Stomach (tissue), 8 donors: ENCODE measurements at regions not wholly inside any gene's neighbourhood (a gene's known extent, or its start where the extent isn't known, plus 50 kb on each side); places are given as distances from the start of the nearest gene placed in this dataset.
A peak's percentile ranks its signal among the peaks of the same experiment; 100 is the strongest.

Experiments used
- DNase-seq, 2 donors: peaks; one replicate each; pipeline versions ENCODE4 v3.0.0 to v3.0.0-alpha.2; 2013 to 2019
- H3K27ac ChIP-seq, 5 donors: fragments of 200-600 bp in 4 of 5; sonication (generic) in 4 of 5; one replicate each; pipeline ENCODE4 v1.5.1; 2013 to 2019; ENCODE audit warnings: mild to moderate bottlenecking in 1 of 5, moderate library complexity in 1 of 5
- H3K27me3 ChIP-seq, 3 donors: fragments of 200-600 bp; sonication (generic); one replicate each; pipeline ENCODE4 v1.5.1; 2017 to 2019; ENCODE audit warnings: mixed run types in 1 of 3
- H3K36me3 ChIP-seq, 4 donors: fragments of 200-600 bp; sonication (generic); 1 replicate in 3 of 4; 2 replicates in 1 of 4; pipeline ENCODE4 v1.5.1; 2016 to 2019
- H3K4me1 ChIP-seq, 4 donors: fragments of 200-600 bp; sonication (generic); one replicate each; pipeline ENCODE4 v1.5.1; 2016 to 2019
- H3K4me3 ChIP-seq, 4 donors: fragments of 200-600 bp; sonication (generic) in 3 of 4; one replicate each; pipeline ENCODE4 v1.5.1; 2016 to 2019; ENCODE audit warnings: mild to moderate bottlenecking in 1 of 4
- H3K9me3 ChIP-seq, 4 donors: fragments of 200-600 bp; sonication (generic); one replicate each; pipeline ENCODE4 v1.5.1; 2016 to 2019
- EP300 ChIP-seq: sonication (generic); formaldehyde crosslinking; IDR thresholded peaks from one replicate; pipeline ENCODE4 v1.6.1; 2017; ENCODE audit warnings: antibody characterized with exemption
- POLR2A ChIP-seq, 4 donors: fragments of 450-650 bp; IDR thresholded peaks; one replicate each; pipeline ENCODE4 v1.6.1; 2016; ENCODE audit warnings: antibody characterized with exemption in 4 of 4, control low read depth in 2 of 4, mild to moderate bottlenecking in 1 of 4, moderate library complexity in 1 of 4
- POLR2AphosphoS5 ChIP-seq, 3 donors: sonication (generic); formaldehyde crosslinking; IDR thresholded peaks; one replicate each; pipeline ENCODE4 v1.6.1; 2016; ENCODE audit warnings: antibody characterized with exemption in 3 of 3
- WGBS, 5 donors: extraction: QIAGEN DNeasy Blood & Tissue Kit in 3 of 5; methylation state at CpG; one replicate each; pipeline versions ENCODE4 v1.1.5 to v1.1.7; 2013 to 2018; 5-methylcytosine and 5-hydroxymethylcytosine counted together
- intact Hi-C: fragments of 100-400 bp; cut with DNase I; formaldehyde crosslinking; loops from one replicate; pipeline ENCODE4 v1.15.1; 2023; ENCODE audit warnings: low total_unique reads
- TF ChIP-seq, protein P1 (sequence below), 7 experiments: fragments of 450-650 bp in 4 of 7; fragments of 200-600 bp in 3 of 7; sonication (generic) in 3 of 7; IDR thresholded peaks; one replicate each; pipeline ENCODE4 v1.5.1; 2016 to 2019; ENCODE audit warnings: antibody characterized with exemption in 7 of 7, control low read depth in 2 of 7, mild to moderate bottlenecking in 1 of 7
- donor health status: healthy with polysubstance abuse.
- donor health status: Bipolar disorder and iron deficiency.
- donor health status: healthy.

DNA sequence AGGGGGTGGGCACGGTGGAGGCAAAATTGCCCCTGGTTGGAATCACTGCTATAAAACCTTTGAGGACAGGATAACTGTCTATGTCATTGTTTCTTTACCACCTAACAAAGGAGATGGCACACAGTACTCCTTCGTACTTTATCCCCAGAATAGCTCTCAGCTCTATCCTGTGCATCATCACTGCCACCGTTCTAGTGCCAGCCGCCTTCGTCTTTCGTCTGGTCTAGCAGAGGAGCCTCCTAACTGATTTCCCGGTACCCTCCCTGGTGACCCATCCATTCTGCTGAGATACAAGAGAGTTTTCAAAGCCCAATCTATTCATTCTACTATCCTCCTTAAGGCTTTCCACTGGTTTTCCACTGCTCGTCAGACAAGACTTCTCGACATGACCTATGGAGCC, 67.9 kb upstream of the PRICKLE2 start:
- intact Hi-C loops: no loop called here
- H3K9me3 ChIP-seq: peaks cover 0 to 8% (median 4%) of the 10 kb centered on the region in 4 donors
- no peak overlapping the region for H3K27ac ChIP-seq
- TF ChIP-seq POLR2AphosphoS5 (IDR thresholded peaks at IDR 0.05) (no peak), POLR2A (IDR thresholded peaks at IDR 0.05) (no peak), EP300 (no peak)
- TF ChIP-seq, protein P1, sequence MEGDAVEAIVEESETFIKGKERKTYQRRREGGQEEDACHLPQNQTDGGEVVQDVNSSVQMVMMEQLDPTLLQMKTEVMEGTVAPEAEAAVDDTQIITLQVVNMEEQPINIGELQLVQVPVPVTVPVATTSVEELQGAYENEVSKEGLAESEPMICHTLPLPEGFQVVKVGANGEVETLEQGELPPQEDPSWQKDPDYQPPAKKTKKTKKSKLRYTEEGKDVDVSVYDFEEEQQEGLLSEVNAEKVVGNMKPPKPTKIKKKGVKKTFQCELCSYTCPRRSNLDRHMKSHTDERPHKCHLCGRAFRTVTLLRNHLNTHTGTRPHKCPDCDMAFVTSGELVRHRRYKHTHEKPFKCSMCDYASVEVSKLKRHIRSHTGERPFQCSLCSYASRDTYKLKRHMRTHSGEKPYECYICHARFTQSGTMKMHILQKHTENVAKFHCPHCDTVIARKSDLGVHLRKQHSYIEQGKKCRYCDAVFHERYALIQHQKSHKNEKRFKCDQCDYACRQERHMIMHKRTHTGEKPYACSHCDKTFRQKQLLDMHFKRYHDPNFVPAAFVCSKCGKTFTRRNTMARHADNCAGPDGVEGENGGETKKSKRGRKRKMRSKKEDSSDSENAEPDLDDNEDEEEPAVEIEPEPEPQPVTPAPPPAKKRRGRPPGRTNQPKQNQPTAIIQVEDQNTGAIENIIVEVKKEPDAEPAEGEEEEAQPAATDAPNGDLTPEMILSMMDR (IDR thresholded peaks at IDR 0.05): no peak
- no peaks in the 10 kb centered on the region for H3K27me3 ChIP-seq
- no peaks in the 10 kb centered on the region for H3K36me3 ChIP-seq
- no peak for DNase-seq
- H3K4me3 ChIP-seq: no peak overlapping the region
- H3K4me1 ChIP-seq: peaks cover 0 to 24% (median 6%) of the 10 kb centered on the region in 4 donors
- WGBS, 5 donors: 91 to 96% (median 93%) methylated on average over 9 of the region's 9 CpGs

DNA sequence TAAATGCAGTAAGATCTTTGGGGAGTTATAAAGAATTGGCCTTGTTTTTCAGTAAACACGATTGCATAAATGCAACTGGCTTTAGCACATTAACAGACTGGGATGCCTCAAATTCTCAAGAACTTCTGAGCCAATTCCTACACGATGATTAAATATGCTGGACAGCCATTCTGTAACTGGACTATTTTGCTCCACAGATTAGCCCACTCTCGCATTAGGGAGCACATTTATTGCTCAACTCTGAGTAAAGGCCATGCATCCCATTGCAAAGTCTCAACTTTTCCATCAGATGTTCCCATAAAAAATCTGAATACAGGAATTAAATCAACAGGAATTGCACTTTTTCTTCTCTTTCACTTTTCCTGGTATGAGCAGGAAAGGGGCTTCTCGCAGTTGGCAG, 66.7 kb upstream of the PRICKLE2 start:
- DNase-seq: peak in 1 of 2 donors; percentile 73
- intact Hi-C loops: no loop called here
- no peaks in the 10 kb centered on the region for H3K36me3 ChIP-seq
- no peaks in the 10 kb centered on the region for H3K27me3 ChIP-seq
- peaks cover 0 to 4% (median 1%) of the 10 kb centered on the region in 4 donors for H3K9me3 ChIP-seq
- TF ChIP-seq POLR2AphosphoS5 (IDR thresholded peaks at IDR 0.05) (peak; percentile 21 to 65 (median 61)), POLR2A (IDR thresholded peaks at IDR 0.05) (no peak)
- WGBS, 5 donors: 77 to 85% (median 81%) methylated on average over 4 of the region's 4 CpGs
- H3K4me3 ChIP-seq: no peak overlapping the region
- peaks cover 0 to 24% (median 6%) of the 10 kb centered on the region in 4 donors for H3K4me1 ChIP-seq
- H3K27ac ChIP-seq: peak overlapping the region in 4 of 5 donors; percentile 46 to 72 (median 56)

DNA sequence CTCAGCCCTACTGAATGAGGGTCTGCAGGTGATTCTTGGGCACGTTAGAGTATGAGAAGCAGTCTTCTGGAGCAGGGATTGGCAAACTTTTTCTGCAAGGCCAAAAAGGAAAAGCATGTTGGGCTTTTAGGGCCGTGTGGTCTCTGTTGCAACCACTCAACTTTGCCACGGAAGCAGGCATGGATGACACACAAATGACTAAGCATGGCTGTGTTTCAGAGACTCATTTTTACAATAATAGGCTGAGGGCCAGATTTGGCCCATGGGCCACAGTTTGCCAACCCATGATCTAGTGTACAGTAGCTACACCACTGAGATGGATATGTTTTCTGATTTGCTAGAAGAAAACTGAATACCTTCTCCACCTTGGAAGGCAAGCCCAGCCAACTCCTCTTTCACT, 66.1 kb upstream of the PRICKLE2 start:
- H3K4me3 ChIP-seq: no peak overlapping the region
- no peaks in the 10 kb centered on the region for H3K36me3 ChIP-seq
- no peaks in the 10 kb centered on the region for H3K27me3 ChIP-seq
- TF ChIP-seq, protein P1 (IDR thresholded peaks at IDR 0.05): no peak
- peak in 1 of 3 donors; percentile 62 for TF ChIP-seq POLR2AphosphoS5 (IDR thresholded peaks at IDR 0.05)
- no peak for TF ChIP-seq EP300
- DNase-seq: no peak
- H3K4me1 ChIP-seq: peaks cover 0 to 24% (median 6%) of the 10 kb centered on the region in 4 donors
- intact Hi-C loops: no loop called here
- peak overlapping the region; percentile 23 to 72 (median 50) for H3K27ac ChIP-seq
- WGBS, 5 donors: 45 to 70% (median 66%) methylated on average over 3 of the region's 3 CpGs
- H3K9me3 ChIP-seq: no peaks in the 10 kb centered on the region

DNA sequence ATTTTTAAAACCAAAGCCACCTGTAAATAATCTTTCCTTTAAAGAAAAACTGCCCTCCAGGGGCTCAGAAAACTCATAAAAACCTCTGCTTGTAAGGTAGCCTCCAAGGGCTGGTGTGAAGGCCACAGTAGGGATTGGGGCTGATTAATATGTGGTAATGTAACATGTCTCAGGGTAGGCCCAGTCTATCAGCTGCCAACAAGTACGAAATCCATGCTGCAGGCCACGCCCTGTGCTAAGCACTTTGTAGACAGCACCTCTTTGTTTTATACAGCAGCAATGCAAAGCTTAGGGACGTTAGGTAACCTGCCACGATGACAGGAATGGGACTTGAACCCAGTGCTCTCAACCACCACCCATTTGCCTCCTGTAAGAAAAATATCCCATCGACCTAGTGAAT, 65.6 kb upstream of the PRICKLE2 start:
- TF ChIP-seq POLR2A (IDR thresholded peaks at IDR 0.05) (no peak), POLR2AphosphoS5 (IDR thresholded peaks at IDR 0.05) (no peak), EP300 (no peak)
- TF ChIP-seq, protein P1 (IDR thresholded peaks at IDR 0.05): no peak
- 50 to 77% (median 62%) methylated on average over 3 to 5 of the region's 5 CpGs for WGBS, 5 donors
- Histone ChIP-seq H3K27me3 (no peaks in the 10 kb centered on the region), H3K9me3 (no peaks in the 10 kb centered on the region), H3K27ac (peak overlapping the region in 3 of 5 donors; percentile 46 to 72 (median 63)), H3K36me3 (no peaks in the 10 kb centered on the region), H3K4me1 (peaks cover 0 to 24% (median 6%) of the 10 kb centered on the region in 4 donors), H3K4me3 (no peak overlapping the region)
- intact Hi-C loops: no loop called here
- DNase-seq: peak in 1 of 2 donors; percentile 26

DNA sequence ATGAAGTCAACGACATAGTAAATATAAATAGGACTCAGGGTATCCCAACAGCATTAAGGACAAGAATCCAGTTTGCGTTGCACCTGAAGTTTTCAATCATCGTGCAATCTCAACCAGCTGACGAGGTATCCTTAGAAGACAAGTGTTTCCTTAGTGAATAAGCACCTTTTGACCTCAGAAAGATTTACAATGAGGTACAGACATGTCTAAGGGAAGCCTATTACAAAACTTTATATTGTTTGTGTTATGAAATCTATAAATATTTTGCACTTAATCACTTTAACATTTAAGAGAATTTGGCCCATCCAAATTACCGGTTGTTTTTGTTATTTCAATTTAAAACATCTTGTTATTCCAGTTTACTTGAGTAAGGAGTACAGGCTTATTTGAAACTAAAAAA, 64.9 kb upstream of the PRICKLE2 start:
- 73 to 79% (median 76%) methylated on average over 5 of the region's 5 CpGs for WGBS, 5 donors
- H3K27ac ChIP-seq: no peak overlapping the region
- TF ChIP-seq POLR2AphosphoS5 (IDR thresholded peaks at IDR 0.05): no peak
- no peak for TF ChIP-seq POLR2A (IDR thresholded peaks at IDR 0.05)
- TF ChIP-seq, protein P1 (IDR thresholded peaks at IDR 0.05): no peak
- no peak for TF ChIP-seq EP300
- no peak overlapping the region for H3K4me3 ChIP-seq
- intact Hi-C loops: no loop called here
- no peaks in the 10 kb centered on the region for H3K9me3 ChIP-seq
- H3K27me3 ChIP-seq: no peaks in the 10 kb centered on the region
- H3K4me1 ChIP-seq: peaks cover 0 to 17% (median 3%) of the 10 kb centered on the region in 4 donors
- DNase-seq: no peak
- no peaks in the 10 kb centered on the region for H3K36me3 ChIP-seq
